Activated T-cell treated with anti-CD3 and anti-CD28 coated beads, Interleukin-2, amount 50 U/mL, for 24 hours (primary cell): ENCODE measurements at regions not wholly inside any gene's neighbourhood (a gene's known extent, or its start where the extent isn't known, plus 50 kb on each side); places are given as distances from the start of the nearest gene placed in this dataset.
"Not testable (repeated sequence)": the region's sequence is repeated elsewhere in the genome, so short reads cannot be mapped to it uniquely, and the experiment has no call there.

Experiments used
- DNase-seq: peaks from one replicate; pipeline ENCODE4 v3.0.0-alpha.2; 2020
- H3K27ac Mint-ChIP-seq: 2 replicates; pipeline ENCODE4 v1.8.0; 2020; ENCODE audit warnings: mild to moderate bottlenecking, mixed read lengths
- H3K27me3 Mint-ChIP-seq: 2 replicates; pipeline ENCODE4 v1.8.0; 2020; ENCODE audit warnings: mixed read lengths
- H3K36me3 Mint-ChIP-seq: 2 replicates; pipeline ENCODE4 v1.8.0; 2020; ENCODE audit warnings: low read depth, mixed read lengths
- H3K4me1 Mint-ChIP-seq: 2 replicates; pipeline ENCODE4 v1.8.0; 2020; ENCODE audit warnings: low read depth, mixed read lengths
- H3K4me3 Mint-ChIP-seq: 2 replicates; pipeline ENCODE4 v1.8.0; 2020; ENCODE audit warnings: mild to moderate bottlenecking, moderate library complexity, mixed read lengths
- H3K9me3 Mint-ChIP-seq: 2 replicates; pipeline ENCODE4 v1.8.0; 2020; ENCODE audit warnings: mixed read lengths

DNA sequence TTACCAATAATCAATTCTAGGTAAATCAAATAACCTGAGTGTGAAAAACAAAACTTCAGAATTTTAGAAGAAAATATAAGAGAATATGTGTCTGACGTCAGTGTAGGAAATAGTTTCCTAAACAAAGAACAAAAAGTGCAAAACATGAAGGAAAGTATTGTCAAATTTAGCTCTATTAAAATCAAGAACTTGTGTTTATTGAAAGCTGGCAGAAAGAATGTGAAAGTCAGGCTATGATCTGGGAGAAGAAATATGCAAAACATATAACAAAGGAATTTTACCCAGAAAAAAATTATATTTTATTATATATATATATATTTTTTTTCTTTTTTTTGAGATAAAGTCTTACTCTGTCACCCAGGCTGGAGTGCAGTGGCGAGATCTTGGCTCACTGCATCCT is 129.1 kb upstream of the ANKRD28 start:
- DNase-seq, result no peak
- Mint-ChIP-seq H3K4me1 (no peaks in the 10 kb centered on the region), H3K27ac (no peak overlapping the region), H3K9me3 (no peaks in the 10 kb centered on the region), H3K27me3 (no peaks in the 10 kb centered on the region), H3K4me3 (no peak overlapping the region), H3K36me3 (no peaks in the 10 kb centered on the region)

DNA sequence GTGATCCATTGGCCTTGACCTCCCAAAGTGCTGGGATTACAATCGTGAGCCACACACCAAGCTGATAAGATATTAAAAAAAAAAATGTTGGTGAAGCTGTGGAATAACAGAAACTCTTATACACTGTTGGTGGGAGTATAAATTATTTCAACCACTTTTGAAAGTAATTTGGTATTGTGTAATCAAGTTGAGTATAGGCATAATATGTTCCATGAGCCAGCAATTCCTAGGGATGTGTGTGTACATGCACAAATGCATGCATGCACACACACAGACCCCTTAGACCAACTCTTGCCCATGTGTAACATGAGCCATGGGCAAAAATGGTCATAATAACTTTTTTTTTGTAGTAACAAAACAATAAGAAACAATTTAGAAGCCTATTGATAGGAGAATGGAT is 130.2 kb upstream of the ANKRD28 start:
- H3K27me3 Mint-ChIP-seq, result no peaks in the 10 kb centered on the region
- H3K36me3 Mint-ChIP-seq, result no peaks in the 10 kb centered on the region
- H3K4me1 Mint-ChIP-seq, result no peaks in the 10 kb centered on the region

DNA sequence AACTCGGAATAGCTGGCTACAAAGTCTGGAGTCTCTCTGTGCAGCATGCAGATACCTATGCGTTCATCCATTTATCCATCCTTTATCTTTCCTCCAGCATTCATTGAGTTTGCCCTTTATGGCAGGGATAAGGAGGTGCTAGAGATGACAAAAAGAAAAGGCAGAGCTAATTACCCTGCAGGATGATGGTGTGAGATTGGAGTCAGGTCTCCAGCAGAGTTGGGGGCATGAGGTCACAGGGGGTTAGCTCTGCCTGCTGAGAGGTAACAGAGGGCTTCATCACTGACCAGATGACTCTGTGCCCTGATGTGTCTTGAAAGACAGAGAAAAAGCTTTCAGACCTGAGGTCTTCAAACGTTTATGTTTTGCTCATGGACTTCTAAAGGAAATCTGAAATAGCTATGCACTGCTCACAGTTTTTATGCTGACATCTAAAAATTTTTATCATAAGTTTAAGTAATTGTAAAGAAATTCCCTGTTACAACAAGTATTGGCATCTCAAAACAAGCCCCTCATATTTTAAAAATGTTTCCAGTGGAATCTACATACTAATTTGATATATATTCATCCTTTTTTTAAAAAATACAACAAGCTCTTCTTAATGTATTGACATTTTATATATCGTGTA is 132.3 kb upstream of the ANKRD28 start:
- no peaks in the 10 kb centered on the region for H3K27me3 Mint-ChIP-seq

More for the DNA sequence above, 130.2 kb upstream of the ANKRD28 start:
- Mint-ChIP-seq H3K27ac (no peak overlapping the region), H3K4me3 (no peak overlapping the region), H3K9me3 (no peaks in the 10 kb centered on the region)
- no peak for DNase-seq

DNA sequence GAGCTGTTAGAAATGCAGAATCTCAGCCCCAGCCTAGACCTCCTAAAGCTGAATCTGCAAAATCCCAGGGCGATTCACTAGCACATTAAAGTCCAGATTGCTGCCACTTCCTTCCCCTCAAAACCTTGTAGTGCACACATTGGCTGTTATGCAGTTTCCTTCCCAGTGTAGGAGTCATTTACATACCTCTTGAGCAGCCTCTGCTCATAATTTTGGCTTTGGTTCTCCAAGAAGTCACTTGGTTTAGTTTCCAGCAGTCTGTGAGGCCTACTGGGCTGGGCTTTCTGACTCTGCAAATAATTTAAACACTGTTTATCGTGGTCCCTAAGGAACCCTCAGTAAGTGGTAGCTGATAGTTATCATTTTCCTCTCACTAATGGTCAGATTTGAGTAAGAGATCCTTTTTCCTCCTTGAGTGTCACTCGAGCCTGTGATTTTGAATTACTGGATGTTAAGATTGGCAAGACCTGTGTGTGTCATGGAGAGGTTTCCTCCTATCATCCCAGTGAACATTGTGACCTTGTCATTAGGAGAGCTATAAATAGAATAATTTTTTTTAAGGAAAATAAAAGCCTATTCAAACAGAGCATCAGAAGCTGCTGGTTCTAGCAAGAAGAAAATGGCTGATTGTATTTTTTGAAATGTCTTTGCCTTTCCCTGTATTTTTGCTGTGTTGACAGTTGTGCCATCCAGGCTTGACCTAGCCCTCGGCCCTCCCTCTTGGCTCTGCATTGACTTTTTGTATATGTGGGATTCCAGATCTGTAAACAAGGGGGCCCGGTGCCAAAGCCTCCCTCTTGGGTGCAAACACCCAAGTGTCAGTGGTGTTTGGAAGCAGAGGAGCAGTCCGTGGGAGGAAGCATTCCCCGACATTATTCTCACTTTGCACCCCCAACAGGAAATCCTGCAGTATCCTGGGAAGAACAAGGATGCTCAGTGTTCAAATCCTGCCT is 134.8 kb upstream of the ANKRD28 start:
- no peak overlapping the region for H3K27ac Mint-ChIP-seq
- no peak for DNase-seq
- H3K4me1 Mint-ChIP-seq, result no peaks in the 10 kb centered on the region
- H3K36me3 Mint-ChIP-seq, result no peaks in the 10 kb centered on the region
- no peaks in the 10 kb centered on the region for H3K27me3 Mint-ChIP-seq
- no peaks in the 10 kb centered on the region for H3K9me3 Mint-ChIP-seq
- H3K4me3 Mint-ChIP-seq, result no peak overlapping the region

More for the DNA sequence above, 132.3 kb upstream of the ANKRD28 start:
- H3K27ac Mint-ChIP-seq, result no peak overlapping the region
- DNase-seq, result no peak
- no peak overlapping the region for H3K4me3 Mint-ChIP-seq
- H3K36me3 Mint-ChIP-seq, result no peaks in the 10 kb centered on the region
- no peaks in the 10 kb centered on the region for H3K9me3 Mint-ChIP-seq
- H3K4me1 Mint-ChIP-seq, result no peaks in the 10 kb centered on the region

DNA sequence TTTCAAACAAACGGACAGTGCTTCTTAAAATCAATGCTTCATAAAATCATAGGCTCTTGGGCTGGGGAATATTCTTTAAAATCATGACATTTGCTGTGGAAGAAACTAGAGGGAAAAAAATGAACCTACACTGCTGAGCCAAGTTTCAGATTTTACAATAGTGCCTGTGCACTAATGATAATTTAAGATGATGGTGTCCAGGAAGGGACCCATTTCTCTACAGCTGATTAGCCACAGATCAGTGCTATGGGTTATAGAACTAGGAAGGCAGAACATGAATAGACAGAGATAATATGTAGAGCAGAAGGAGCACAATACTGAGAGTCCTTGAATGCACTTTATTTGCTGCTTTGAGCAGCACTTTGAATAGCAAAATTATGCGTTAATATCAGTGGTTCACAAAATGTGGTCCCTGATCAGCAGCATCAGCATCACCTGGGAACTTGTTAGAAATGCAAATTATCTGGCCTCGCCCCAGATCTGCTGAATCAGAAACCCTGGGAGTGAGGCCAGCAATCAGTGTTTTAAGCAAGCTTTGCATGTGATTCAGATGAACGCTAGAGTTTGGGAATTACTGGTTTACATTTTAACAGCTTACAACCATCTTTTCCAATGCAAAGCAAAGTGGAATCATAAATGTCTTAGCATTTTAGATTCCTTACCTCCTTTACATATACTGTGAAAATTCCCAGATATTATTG is 135.8 kb upstream of the ANKRD28 start:
- Mint-ChIP-seq H3K27me3 (no peaks in the 10 kb centered on the region), H3K9me3 (no peaks in the 10 kb centered on the region), H3K27ac (no peak overlapping the region), H3K4me1 (no peaks in the 10 kb centered on the region), H3K4me3 (no peak overlapping the region), H3K36me3 (no peaks in the 10 kb centered on the region)
- DNase-seq, result no peak

DNA sequence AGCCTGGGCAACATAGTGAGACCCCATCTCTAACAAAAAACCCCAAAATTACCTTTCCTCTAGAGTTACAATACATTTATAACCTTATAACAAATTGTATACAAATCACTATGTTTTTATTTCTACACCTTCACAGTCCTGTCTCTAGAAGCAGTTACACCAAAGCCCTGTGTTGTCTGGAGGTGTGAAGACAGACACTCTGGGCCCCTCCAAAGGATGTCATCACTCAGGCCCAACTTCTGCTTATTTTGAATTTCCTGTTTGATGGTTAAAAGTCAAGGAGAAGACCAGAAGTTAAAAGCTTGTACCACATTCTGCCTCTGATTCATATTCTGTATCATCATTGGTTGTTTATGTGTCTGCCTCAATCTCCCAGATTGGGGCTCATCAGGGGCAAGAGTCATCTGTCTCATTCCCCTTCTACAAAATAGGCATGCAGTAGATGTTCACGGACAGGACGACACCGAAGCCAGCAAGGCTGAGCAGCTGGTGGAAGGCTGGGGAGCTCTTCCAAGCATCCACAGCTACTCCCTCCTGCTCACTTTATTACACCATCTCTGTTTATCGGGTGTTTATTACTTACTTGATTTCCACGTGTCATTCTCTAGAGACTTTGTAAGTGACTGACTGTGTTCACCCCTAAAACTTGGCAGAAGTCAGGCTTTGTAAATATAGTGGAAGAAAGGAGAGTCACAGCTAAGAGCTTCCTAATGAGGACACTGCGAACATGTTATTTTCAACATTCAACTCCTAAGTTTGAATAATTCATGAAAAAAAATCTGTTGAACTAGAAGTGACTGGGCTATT is 136.8 kb upstream of the ANKRD28 start:
- no peak overlapping the region for H3K4me3 Mint-ChIP-seq
- no peak for DNase-seq
- H3K27me3 Mint-ChIP-seq, result no peaks in the 10 kb centered on the region
- no peaks in the 10 kb centered on the region for H3K4me1 Mint-ChIP-seq
- no peaks in the 10 kb centered on the region for H3K9me3 Mint-ChIP-seq
- no peak overlapping the region for H3K27ac Mint-ChIP-seq
- H3K36me3 Mint-ChIP-seq, result no peaks in the 10 kb centered on the region

DNA sequence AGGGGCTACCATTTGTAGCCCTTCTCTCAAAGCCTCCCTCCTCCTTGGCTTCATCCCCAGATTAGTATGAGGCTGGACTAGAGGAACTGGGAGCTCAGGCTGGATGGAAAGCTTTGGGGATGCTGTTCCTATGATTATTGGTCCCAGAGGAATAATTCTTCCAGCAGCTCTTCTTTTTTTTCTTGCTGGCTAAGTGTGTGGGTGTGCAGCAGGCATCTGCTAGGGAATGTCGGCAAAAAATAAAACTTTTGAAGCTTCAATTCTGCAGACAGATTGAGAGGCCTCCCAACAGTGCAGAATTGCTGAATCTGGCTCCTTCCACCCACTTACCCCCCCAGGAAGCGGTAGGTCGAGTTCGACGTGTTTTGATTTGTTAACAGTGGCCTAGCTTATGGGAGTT is 138.5 kb upstream of the ANKRD28 start:
- H3K9me3 Mint-ChIP-seq, result peaks cover 3% of the 10 kb centered on the region
- no peak overlapping the region for H3K4me3 Mint-ChIP-seq
- no peak for DNase-seq
- H3K36me3 Mint-ChIP-seq, result no peaks in the 10 kb centered on the region
- H3K27me3 Mint-ChIP-seq, result no peaks in the 10 kb centered on the region
- no peaks in the 10 kb centered on the region for H3K4me1 Mint-ChIP-seq
- H3K27ac Mint-ChIP-seq, result no peak overlapping the region

DNA sequence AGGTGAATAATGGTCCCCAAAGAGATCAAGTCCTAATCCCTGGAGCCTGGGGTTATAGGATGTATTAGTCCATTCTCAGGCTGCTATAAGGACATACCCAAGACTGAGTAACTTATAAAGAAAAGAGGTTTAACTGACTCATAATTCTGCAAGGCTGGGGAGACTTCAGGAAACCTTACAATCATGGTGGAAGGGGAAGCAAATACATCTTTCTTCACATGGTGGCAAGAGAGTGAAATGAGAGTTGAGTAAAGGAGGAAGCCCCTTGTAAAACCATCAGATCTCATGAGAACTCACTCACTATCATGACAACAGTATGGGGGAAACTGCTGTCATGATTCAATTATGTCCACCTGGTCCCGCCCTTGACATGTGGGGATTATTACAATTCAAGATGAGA is 142.9 kb upstream of the ANKRD28 start:
- Mint-ChIP-seq H3K4me3 (no peak overlapping the region), H3K4me1 (peaks cover 2% of the 10 kb centered on the region), H3K27ac (no peak overlapping the region), H3K27me3 (no peaks in the 10 kb centered on the region), H3K36me3 (no peaks in the 10 kb centered on the region), H3K9me3 (peaks cover 3% of the 10 kb centered on the region)
- DNase-seq, result no peak

DNA sequence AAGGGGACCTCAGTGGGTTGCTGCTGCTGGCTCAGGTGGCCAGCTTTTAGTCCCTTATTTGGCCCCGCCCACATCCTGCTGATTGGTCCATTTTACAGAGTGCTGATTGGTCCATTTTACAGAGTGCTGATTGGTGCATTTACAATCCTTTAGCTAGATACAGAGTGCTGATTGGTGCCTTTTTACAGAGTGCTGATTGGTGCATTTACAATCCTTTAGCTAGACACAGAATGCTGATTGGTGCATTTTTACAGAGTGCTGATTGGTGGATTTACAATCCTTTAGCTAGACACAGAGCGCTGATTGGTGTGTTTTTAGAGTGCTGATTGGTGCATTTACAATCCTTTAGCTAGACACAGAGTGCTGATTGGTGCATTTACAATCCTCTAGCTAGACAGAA is 143.7 kb upstream of the ANKRD28 start:
- not testable (repeated sequence) for H3K4me1 Mint-ChIP-seq, DNase-seq, H3K9me3 Mint-ChIP-seq, H3K27ac Mint-ChIP-seq, H3K27me3 Mint-ChIP-seq, H3K36me3 Mint-ChIP-seq, H3K4me3 Mint-ChIP-seq

DNA sequence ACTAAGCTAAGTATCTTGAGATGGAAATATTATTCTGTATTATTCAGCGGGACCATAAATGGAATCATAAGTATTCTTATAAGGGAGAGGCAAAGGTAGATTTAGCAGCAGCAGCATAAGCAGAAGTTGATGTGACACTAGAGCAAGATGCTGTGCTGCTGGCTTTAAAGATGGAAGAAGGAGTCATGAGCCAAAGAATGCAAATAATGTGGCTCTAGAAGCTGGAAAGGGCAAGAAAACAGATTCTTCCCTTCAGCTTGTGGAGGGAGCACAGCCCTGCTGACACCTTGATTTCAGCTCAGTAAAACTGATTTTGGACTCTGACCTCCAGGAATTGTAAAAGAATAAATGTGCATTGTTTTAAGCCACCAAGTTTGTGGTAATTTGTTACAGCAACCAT is 144.2 kb upstream of the ANKRD28 start:
- Mint-ChIP-seq H3K4me3 (no peak overlapping the region), H3K36me3 (no peaks in the 10 kb centered on the region), H3K9me3 (peaks cover 3% of the 10 kb centered on the region), H3K27ac (no peak overlapping the region), H3K4me1 (peaks cover 2% of the 10 kb centered on the region), H3K27me3 (no peaks in the 10 kb centered on the region)
- DNase-seq, result no peak

DNA sequence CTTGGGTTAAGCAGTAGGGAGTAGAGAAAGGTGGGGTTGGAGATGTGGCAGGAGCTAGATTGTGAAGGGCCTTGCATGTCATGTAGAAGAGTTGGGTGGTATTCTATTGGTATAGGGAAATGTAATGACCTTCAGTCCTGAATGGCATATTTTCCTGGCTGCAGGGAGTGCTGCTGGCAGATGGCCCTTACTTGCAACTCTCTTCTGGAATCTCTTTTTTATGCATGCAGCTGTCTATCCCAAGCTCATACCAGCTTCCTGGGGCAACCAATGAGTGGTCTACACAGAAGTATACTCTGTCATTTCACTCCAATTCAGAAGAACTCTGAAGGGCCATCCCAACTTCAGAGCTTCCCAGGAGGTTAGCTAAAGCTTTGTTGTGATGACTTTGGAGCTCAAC is 144.7 kb upstream of the ANKRD28 start:
- Mint-ChIP-seq H3K4me3 (no peak overlapping the region), H3K27me3 (no peaks in the 10 kb centered on the region), H3K9me3 (peaks cover 3% of the 10 kb centered on the region), H3K4me1 (peaks cover 2% of the 10 kb centered on the region), H3K27ac (no peak overlapping the region), H3K36me3 (no peaks in the 10 kb centered on the region)
- DNase-seq, result no peak

DNA sequence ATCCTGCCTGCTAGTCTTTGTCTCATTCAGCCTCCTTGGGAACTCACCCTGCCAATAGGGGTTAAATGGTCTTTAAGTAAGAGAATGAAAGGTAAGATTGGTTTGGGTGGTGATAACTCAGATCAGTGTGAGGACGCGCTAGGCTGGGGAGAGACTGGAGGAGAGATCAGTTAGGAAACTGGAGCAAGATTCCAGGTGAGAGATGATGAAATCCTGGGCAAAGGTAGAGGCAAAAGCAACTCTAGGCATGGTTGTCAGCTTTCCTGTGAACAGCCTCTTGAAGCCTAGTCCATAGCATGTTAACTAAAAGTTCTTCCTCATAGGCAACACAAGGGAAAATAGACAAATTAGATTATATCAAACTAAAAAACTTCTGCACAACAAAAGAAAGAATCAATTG is 145.2 kb upstream of the ANKRD28 start:
- no peaks in the 10 kb centered on the region for H3K27me3 Mint-ChIP-seq
- peaks cover 2% of the 10 kb centered on the region for H3K4me1 Mint-ChIP-seq
- no peak for DNase-seq
- no peak overlapping the region for H3K4me3 Mint-ChIP-seq
- H3K9me3 Mint-ChIP-seq, result peaks cover 3% of the 10 kb centered on the region
- no peaks in the 10 kb centered on the region for H3K36me3 Mint-ChIP-seq
- H3K27ac Mint-ChIP-seq, result no peak overlapping the region

DNA sequence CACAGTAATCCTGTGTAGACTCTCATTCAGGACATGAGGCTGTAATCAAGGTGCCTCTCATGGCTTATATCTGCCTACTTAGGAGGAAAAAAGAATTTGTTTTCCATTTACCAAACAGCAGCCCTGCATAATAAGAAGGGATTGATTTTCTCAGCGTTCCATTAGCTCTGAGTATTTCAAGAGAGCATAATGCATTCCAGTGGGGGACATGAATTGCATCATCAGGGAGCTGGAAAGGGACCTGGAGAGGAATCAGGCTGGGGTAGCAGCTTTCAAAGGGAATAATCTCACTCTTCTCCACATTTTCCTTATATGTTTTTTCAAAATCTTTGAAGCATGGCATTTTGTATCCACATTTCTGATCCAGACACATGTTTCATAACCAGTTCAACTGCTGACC is 150.6 kb upstream of the ANKRD28 start:
- Mint-ChIP-seq H3K27me3 (no peaks in the 10 kb centered on the region), H3K36me3 (no peaks in the 10 kb centered on the region), H3K9me3 (no peaks in the 10 kb centered on the region), H3K27ac (no peak overlapping the region), H3K4me3 (no peak overlapping the region), H3K4me1 (peaks cover 2% of the 10 kb centered on the region)
- DNase-seq, result no peak

DNA sequence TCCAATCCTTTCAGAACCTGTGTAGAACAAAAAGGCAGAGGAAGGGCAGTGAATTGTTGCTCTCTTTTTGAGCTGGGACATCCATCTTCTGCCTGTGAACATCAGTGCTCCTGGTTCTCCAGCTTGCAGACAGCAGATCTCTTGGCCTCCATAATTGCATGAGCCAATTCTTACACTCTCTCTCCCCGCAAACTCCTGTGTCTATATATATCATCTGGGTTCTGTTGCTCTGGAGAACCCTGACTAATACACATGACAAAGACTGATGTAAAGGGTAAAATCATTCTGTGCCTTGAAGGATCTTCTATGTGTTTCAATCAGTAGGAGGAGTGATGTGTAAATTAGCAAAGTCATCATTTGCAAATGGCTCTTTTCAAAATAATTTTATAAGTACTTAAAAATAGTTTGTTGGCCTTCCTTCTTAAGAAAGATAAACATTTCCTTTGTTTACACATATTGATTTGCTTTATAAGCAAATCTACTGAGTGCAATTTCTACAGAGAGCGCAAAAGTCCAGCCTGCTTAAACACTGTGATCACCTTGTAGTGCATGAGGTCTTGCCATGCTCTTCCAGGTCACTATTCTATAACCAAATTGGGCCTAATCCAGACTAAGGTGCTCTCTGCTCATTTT is 154.9 kb upstream of the ANKRD28 start:
- DNase-seq, result no peak
- Mint-ChIP-seq H3K4me1 (no peaks in the 10 kb centered on the region), H3K27ac (no peak overlapping the region), H3K9me3 (no peaks in the 10 kb centered on the region), H3K36me3 (no peaks in the 10 kb centered on the region), H3K4me3 (no peak overlapping the region), H3K27me3 (no peaks in the 10 kb centered on the region)
